ENCODE measurements at regions not wholly inside any gene's neighbourhood (a gene's known extent, or its start where the extent isn't known, plus 50 kb on each side); places are given as distances from the start of the nearest gene placed in this dataset.

- TF ChIP-seq EP300 (IDR thresholded peaks at IDR 0.05; ENCODE audit: low read depth): no peak
- no peak for TF ChIP-seq CTCF (IDR thresholded peaks at IDR 0.05)
Measured at GRCh38 chrX:109077788-109078187, 341.4 kb upstream of the IRS4 start.
